Embryonic facial prominence (tissue), 1 donor: ENCODE measurements at regions not wholly inside any gene's neighbourhood (a gene's known extent, or its start where the extent isn't known, plus 50 kb on each side); places are given as distances from the start of the nearest gene placed in this dataset.
A peak's percentile ranks its signal among the peaks of the same experiment; 100 is the strongest.
"Not testable (repeated sequence)": the region's sequence is repeated elsewhere in the genome, so short reads cannot be mapped to it uniquely, and the experiment has no call there.

ENCODE experiments used
- DNase-seq: peaks from one replicate; pipeline ENCODE4 v3.0.0-alpha.2; 2016; ENCODE audit errors: extremely low spot score

GRCh38 chr16:73413091-73413829, 365.3 kb upstream of the ZFHX3 start:
- DNase-seq = no peak

GRCh38 chr16:73412416-73412815, 364.5 kb upstream of the ZFHX3 start:
- no peak for DNase-seq

GRCh38 chr16:73408716-73409115, 360.8 kb upstream of the ZFHX3 start:
- DNase-seq = no peak

- no peak for DNase-seq
Observed at GRCh38 chr16:73408311-73408710, 360.4 kb upstream of the ZFHX3 start.

- peak; percentile 59 for DNase-seq
Observed at GRCh38 chr16:73405851-73406250, 357.9 kb upstream of the ZFHX3 start.

- no peak for DNase-seq
Observed at GRCh38 chr16:73404001-73404400, 356.1 kb upstream of the ZFHX3 start.

- no peak for DNase-seq
Observed at GRCh38 chr16:73403291-73403690, 355.4 kb upstream of the ZFHX3 start.

- no peak for DNase-seq
Observed at GRCh38 chr16:73400951-73401350, 353.0 kb upstream of the ZFHX3 start.

GRCh38 chr16:73399997-73400396, 352.1 kb upstream of the ZFHX3 start:
- DNase-seq = no peak

GRCh38 chr16:73399486-73399885, 351.6 kb upstream of the ZFHX3 start:
- DNase-seq = no peak

- not testable (repeated sequence) for DNase-seq
Observed at GRCh38 chr16:73398604-73399003, 350.7 kb upstream of the ZFHX3 start.

- DNase-seq = no peak
Observed at GRCh38 chr16:73396556-73396955, 348.6 kb upstream of the ZFHX3 start.

GRCh38 chr16:73390936-73391335, 343.0 kb upstream of the ZFHX3 start:
- no peak for DNase-seq

GRCh38 chr16:73390491-73390890, 342.6 kb upstream of the ZFHX3 start:
- no peak for DNase-seq

GRCh38 chr16:73389085-73389484, 341.2 kb upstream of the ZFHX3 start:
- DNase-seq = no peak

GRCh38 chr16:73387979-73388378, 340.1 kb upstream of the ZFHX3 start:
- DNase-seq = no peak

GRCh38 chr16:73385696-73386095, 337.8 kb upstream of the ZFHX3 start:
- no peak for DNase-seq

- no peak for DNase-seq
Observed at GRCh38 chr16:73384506-73385089, 336.7 kb upstream of the ZFHX3 start.

- DNase-seq = no peak
Observed at GRCh38 chr16:73383988-73384365, 336.0 kb upstream of the ZFHX3 start.

GRCh38 chr16:73383195-73383987, 335.5 kb upstream of the ZFHX3 start:
- no peak for DNase-seq

- no peak for DNase-seq
Observed at GRCh38 chr16:73378471-73378870, 330.5 kb upstream of the ZFHX3 start.

- DNase-seq = no peak
Observed at GRCh38 chr16:73371584-73372319, 323.8 kb upstream of the ZFHX3 start.
